ENCODE measurements at regions not wholly inside any gene's neighbourhood (a gene's known extent, or its start where the extent isn't known, plus 50 kb on each side); places are given as distances from the start of the nearest gene placed in this dataset.

DNA sequence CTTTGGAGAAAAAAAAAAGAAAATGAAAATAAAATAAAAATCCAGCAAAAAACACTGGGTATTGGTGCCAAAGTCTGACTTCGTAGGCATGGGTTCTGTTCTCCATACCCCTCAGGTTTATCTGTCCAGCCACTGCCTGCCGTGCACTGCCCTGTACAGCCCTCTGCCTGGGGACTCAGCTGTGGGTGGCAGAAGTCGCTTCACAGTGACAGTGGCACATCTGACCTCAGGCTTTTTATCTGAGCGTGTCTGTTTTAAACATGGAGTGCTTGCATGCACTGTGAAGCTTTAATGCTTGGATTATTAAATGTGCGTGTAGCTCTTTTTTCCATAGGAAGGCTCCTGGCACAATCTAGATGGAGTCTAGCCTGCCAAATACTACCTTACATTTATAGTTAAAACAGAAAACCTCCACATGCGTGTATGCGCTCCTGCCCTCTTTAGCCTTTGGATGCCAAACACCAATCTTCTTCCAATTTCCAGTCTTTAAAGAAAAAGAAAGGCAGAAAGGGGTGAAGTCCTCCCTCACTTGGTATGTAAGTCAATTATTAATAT is 375.5 kb downstream of the UTRN start:
- no peak for TF ChIP-seq POLR2A (IDR thresholded peaks at IDR 0.05)
- TF ChIP-seq, protein P1, sequence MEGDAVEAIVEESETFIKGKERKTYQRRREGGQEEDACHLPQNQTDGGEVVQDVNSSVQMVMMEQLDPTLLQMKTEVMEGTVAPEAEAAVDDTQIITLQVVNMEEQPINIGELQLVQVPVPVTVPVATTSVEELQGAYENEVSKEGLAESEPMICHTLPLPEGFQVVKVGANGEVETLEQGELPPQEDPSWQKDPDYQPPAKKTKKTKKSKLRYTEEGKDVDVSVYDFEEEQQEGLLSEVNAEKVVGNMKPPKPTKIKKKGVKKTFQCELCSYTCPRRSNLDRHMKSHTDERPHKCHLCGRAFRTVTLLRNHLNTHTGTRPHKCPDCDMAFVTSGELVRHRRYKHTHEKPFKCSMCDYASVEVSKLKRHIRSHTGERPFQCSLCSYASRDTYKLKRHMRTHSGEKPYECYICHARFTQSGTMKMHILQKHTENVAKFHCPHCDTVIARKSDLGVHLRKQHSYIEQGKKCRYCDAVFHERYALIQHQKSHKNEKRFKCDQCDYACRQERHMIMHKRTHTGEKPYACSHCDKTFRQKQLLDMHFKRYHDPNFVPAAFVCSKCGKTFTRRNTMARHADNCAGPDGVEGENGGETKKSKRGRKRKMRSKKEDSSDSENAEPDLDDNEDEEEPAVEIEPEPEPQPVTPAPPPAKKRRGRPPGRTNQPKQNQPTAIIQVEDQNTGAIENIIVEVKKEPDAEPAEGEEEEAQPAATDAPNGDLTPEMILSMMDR (IDR thresholded peaks at IDR 0.05): no peak
